Smooth muscle cell (in vitro differentiated cells): ENCODE measurements at regions not wholly inside any gene's neighbourhood (a gene's known extent, or its start where the extent isn't known, plus 50 kb on each side); places are given as distances from the start of the nearest gene placed in this dataset.

Experiments used
- DNase-seq: peaks from one replicate; lab custom pipeline; 2025; ENCODE audit not compliant: unreplicated experiment; lab: John Stamatoyannopoulos, UW
- H2AFZ ChIP-seq: fragments of 200-600 bp; sonication (generic); 2 replicates; pipeline ENCODE4 v1.6.0; 2016; ENCODE audit warnings: antibody characterized with exemption, low read depth, mild to moderate bottlenecking
- H3F3A ChIP-seq: fragments of 200-600 bp; sonication (generic); 2 replicates; pipeline ENCODE4 v1.6.0; 2017; ENCODE audit warnings: antibody characterized with exemption, low read depth
- H3K27ac ChIP-seq: fragments of 200-600 bp; sonication (generic); 2 replicates; pipeline ENCODE4 v1.5.1; 2016; ENCODE audit warnings: low read depth, mild to moderate bottlenecking
- H3K27me3 ChIP-seq: fragments of 200-600 bp; sonication (generic); 2 replicates; pipeline ENCODE4 v1.6.1; 2016; ENCODE audit warnings: low read depth, mild to moderate bottlenecking
- H3K36me3 ChIP-seq: fragments of 200-600 bp; sonication (generic); 2 replicates; pipeline ENCODE4 v1.5.1; 2016; ENCODE audit warnings: low read depth
- H3K4me1 ChIP-seq: fragments of 200-600 bp; sonication (generic); 2 replicates; pipeline ENCODE4 v1.5.1; 2016; ENCODE audit warnings: low read depth
- H3K4me2 ChIP-seq: fragments of 200-600 bp; sonication (generic); 2 replicates; pipeline ENCODE4 v1.6.0; 2016; ENCODE audit warnings: mild to moderate bottlenecking
- H3K4me3 ChIP-seq: fragments of 200-600 bp; sonication (generic); 2 replicates; pipeline ENCODE4 v1.5.1; 2016; ENCODE audit warnings: mild to moderate bottlenecking
- H3K79me2 ChIP-seq: fragments of 200-600 bp; sonication (generic); 2 replicates; pipeline ENCODE4 v1.6.0; 2016; ENCODE audit warnings: low read depth, mild to moderate bottlenecking
- H3K9ac ChIP-seq: fragments of 200-600 bp; sonication (generic); 2 replicates; pipeline ENCODE4 v1.6.0; 2016; ENCODE audit warnings: low read depth
- H3K9me3 ChIP-seq: fragments of 200-600 bp; sonication (generic); replicated peaks from 2 replicates; pipeline ENCODE4 v1.5.1; 2016; ENCODE audit warnings: low read depth
- H4K20me1 ChIP-seq: fragments of 200-600 bp; sonication (generic); 2 replicates; pipeline ENCODE4 v1.6.0; 2016; ENCODE audit warnings: low read depth
- WGBS: methylation state at CpG from one replicate; pipeline ENCODE4 v1.1.7; 2016; ENCODE audit warnings: low lambda C conversion rate; 5-methylcytosine and 5-hydroxymethylcytosine counted together
- TF ChIP-seq, protein P1 (sequence below): fragments of 200-600 bp; sonication (generic); IDR thresholded peaks from 2 replicates; pipeline ENCODE4 v1.5.1; 2017; ENCODE audit warnings: borderline replicate concordance, mild to moderate bottlenecking, antibody characterized with exemption; ENCODE audit not compliant: insufficient read depth, poor library complexity, severe bottlenecking

DNA sequence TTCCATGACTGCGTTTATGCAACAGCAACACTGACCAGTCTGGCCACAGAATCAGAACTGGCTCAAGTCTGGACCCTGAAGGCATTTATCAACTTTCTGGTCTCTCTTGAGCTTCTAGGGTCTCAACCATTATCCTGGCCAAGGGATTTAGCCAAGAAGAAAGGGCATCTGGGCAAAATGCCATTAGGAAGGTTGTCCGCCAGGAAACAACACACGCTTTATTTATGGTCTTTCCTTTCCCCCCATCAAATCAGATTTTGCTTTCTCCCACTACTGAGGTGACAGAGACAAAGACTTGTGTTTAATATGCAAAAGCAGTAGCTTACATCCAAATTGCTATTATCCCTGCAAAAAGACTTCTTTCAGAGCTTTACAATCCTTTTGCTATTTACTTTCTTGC, 81.6 kb upstream of the PPP2R5A start:
- Histone ChIP-seq H2AFZ (no peak overlapping the region), H3K4me1 (peaks cover 9% of the 10 kb centered on the region), H3K36me3 (no peaks in the 10 kb centered on the region), H3K9ac (no peak overlapping the region), H3K4me2 (no peak overlapping the region), H3F3A (no peaks in the 10 kb centered on the region), H3K9me3 (no peaks in the 10 kb centered on the region), H3K4me3 (no peak overlapping the region), H4K20me1 (no peaks in the 10 kb centered on the region), H3K79me2 (no peaks in the 10 kb centered on the region), H3K27ac (no peak overlapping the region), H3K27me3 (no peaks in the 10 kb centered on the region)
- 93% methylated on average over 3 of the region's 3 CpGs for WGBS
- TF ChIP-seq, protein P1, sequence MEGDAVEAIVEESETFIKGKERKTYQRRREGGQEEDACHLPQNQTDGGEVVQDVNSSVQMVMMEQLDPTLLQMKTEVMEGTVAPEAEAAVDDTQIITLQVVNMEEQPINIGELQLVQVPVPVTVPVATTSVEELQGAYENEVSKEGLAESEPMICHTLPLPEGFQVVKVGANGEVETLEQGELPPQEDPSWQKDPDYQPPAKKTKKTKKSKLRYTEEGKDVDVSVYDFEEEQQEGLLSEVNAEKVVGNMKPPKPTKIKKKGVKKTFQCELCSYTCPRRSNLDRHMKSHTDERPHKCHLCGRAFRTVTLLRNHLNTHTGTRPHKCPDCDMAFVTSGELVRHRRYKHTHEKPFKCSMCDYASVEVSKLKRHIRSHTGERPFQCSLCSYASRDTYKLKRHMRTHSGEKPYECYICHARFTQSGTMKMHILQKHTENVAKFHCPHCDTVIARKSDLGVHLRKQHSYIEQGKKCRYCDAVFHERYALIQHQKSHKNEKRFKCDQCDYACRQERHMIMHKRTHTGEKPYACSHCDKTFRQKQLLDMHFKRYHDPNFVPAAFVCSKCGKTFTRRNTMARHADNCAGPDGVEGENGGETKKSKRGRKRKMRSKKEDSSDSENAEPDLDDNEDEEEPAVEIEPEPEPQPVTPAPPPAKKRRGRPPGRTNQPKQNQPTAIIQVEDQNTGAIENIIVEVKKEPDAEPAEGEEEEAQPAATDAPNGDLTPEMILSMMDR = no peak
- no peak for DNase-seq

DNA sequence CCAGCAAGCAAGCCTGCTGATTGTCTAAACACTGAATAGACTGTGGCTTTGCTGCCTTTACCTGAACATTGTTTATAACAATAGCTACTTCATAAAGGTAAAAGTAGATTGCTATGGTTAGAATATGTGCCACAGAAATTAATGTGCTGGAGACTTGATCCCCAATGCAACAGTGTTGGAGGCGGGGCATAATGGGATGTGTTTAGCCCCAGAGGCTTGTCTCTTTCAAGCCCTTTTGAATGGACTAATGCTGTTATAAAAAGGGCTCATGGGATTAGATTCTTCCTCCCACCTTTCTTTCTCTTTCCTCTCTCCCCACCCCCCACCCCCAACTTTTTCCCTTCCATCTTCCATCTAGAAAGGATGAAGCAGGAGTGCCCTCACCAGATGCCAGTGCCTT, 80.2 kb upstream of the PPP2R5A start:
- no peak overlapping the region for H3K27ac ChIP-seq
- no peaks in the 10 kb centered on the region for H3K79me2 ChIP-seq
- no peak overlapping the region for H3K4me3 ChIP-seq
- DNase-seq = no peak
- peaks cover 9% of the 10 kb centered on the region for H3K4me1 ChIP-seq
- no peaks in the 10 kb centered on the region for H3K9me3 ChIP-seq
- no peaks in the 10 kb centered on the region for H3K36me3 ChIP-seq
- H3F3A ChIP-seq = no peaks in the 10 kb centered on the region
- no peak overlapping the region for H3K9ac ChIP-seq
- TF ChIP-seq, protein P1 = no peak
- H4K20me1 ChIP-seq = no peaks in the 10 kb centered on the region
- H2AFZ ChIP-seq = no peak overlapping the region
- WGBS = 100% methylated on average over 1 of the region's 1 CpG
- H3K27me3 ChIP-seq = no peaks in the 10 kb centered on the region
- no peak overlapping the region for H3K4me2 ChIP-seq

DNA sequence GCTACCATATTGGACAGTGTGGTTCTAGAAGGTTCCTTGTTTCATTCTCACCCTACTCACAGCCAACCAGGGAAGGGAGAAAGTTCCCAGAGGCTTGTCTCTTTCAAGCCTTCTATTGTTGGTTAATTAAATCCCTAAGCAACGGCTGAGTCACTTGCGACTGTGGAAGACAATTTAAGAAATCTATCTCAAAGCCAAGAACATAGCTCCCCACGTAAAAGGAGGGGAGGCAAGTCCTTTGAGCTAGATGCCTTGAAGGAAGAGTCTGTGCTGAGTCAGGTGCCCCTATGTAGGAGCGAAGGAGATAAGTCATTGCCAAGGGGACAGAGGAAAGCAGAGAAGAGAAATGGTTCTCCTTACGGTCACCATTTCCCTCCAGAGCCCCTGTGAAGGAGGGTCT, 79.4 kb upstream of the PPP2R5A start:
- H3F3A ChIP-seq = no peaks in the 10 kb centered on the region
- H3K79me2 ChIP-seq = no peaks in the 10 kb centered on the region
- peak overlapping the region; percentile 15 for H3K27ac ChIP-seq
- no peaks in the 10 kb centered on the region for H3K36me3 ChIP-seq
- H3K4me3 ChIP-seq = no peak overlapping the region
- H3K9me3 ChIP-seq = no peaks in the 10 kb centered on the region
- TF ChIP-seq, protein P1 = no peak
- H4K20me1 ChIP-seq = no peaks in the 10 kb centered on the region
- no peak overlapping the region for H3K9ac ChIP-seq
- H3K27me3 ChIP-seq = no peaks in the 10 kb centered on the region
- H3K4me1 ChIP-seq = peaks cover 9% of the 10 kb centered on the region
- H2AFZ ChIP-seq = no peak overlapping the region
- WGBS = 79% methylated on average over 5 of the region's 5 CpGs
- no peak overlapping the region for H3K4me2 ChIP-seq
- DNase-seq = no peak

DNA sequence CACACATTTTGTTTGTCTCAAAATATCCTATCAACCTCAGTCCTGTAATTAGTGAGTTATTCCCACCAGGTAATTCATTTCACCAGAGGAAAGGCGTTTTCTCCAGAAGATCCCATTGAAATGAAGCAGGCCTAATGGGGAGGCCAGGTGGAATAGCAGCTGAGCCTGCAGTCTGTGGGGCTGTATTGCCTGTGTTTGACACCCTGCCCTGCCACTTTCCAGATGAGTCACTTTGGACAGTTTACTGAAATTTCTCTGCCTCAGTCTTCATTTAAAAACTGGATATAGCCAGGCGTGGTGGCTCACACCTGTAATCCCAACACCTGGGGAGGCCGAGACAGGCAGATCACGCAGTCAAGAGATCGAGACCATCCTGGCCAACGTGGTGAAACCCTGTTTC, 78.1 kb upstream of the PPP2R5A start:
- DNase-seq = no peak
- no peak overlapping the region for H2AFZ ChIP-seq
- 86% methylated on average over 5 of the region's 6 CpGs for WGBS
- no peak overlapping the region for H3K4me2 ChIP-seq
- H3K9me3 ChIP-seq = no peaks in the 10 kb centered on the region
- no peaks in the 10 kb centered on the region for H4K20me1 ChIP-seq
- no peaks in the 10 kb centered on the region for H3K36me3 ChIP-seq
- no peak overlapping the region for H3K4me3 ChIP-seq
- H3K9ac ChIP-seq = no peak overlapping the region
- H3F3A ChIP-seq = no peaks in the 10 kb centered on the region
- H3K79me2 ChIP-seq = no peaks in the 10 kb centered on the region
- no peaks in the 10 kb centered on the region for H3K27me3 ChIP-seq
- TF ChIP-seq, protein P1 = no peak
- peaks cover 9% of the 10 kb centered on the region for H3K4me1 ChIP-seq
- no peak overlapping the region for H3K27ac ChIP-seq
